RCC 7860 (cell line): ENCODE measurements at regions not wholly inside any gene's neighbourhood (a gene's known extent, or its start where the extent isn't known, plus 50 kb on each side); places are given as distances from the start of the nearest gene placed in this dataset.

Experiments used
- DNase-seq: peaks from one replicate; pipeline ENCODE4 v3.0.0-alpha.2; 2015; ENCODE audit warnings: low spot score
- FAIRE-seq: peaks from 2 replicates; lab custom pipeline; 2012; peaks lifted over from hg19 to GRCh38; lab: Jason Lieb, UNC

DNA sequence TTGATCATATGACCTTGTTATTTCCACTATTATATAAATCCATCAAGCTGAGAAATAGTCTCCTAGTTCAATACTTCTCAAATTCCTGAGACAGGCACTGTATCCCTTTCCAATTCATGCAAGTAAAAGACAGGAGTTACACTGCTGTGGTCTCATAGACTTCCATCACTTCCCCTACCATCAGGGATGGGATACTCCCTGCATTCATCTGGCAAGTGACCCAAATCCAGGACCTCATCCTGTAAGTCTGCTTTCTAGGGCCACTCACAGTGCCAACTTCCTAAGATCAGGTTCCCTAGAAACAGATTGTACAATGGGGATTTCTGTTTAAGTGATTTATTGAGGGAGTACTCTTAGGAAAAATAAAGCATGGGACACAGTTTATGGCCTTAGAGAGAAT is 424.0 kb upstream of the CDH7 start:
- FAIRE-seq: no peak

DNA sequence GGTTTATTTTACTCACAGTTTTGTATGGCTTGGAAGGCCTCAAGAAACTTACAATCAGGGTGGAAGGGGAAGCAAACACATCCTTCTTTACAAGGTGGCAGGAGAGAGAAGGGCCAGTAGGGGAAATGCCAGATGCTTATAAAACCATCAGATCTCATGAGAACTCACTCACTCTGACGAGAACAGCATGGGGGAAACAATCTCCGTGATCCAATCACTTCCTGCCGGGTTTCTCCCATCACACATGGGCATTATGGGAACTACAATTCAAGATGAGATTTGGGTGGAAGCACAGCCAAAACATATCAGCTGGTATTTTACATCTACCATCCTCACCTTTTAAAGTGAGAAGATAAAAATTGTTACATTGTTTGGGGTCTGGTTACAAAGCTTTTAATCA is 427.9 kb upstream of the CDH7 start:
- no peak for FAIRE-seq

More for the DNA sequence above, 424.0 kb upstream of the CDH7 start:
- DNase-seq: no peak

DNA sequence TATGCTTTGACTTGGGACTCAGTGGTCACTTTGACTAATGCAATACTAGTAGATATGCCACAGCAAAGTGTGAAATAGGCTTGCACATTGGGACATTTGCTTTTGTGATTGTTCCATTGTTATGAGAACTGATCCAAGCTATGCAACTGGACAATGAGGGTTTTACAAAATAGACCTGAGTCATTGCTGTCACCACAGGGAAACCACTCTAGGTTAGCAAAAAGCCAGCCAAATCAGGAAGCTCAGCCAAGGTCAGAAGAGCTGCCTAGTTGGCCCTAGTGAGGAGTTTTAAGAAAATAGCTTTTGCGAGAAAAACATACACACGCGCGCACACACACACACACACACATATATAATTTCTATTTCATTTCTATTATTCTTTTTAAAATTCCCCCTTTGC is 452.4 kb upstream of the CDH7 start:
- DNase-seq (no peak), FAIRE-seq (no peak)

More for the DNA sequence above, 427.9 kb upstream of the CDH7 start:
- no peak for DNase-seq

DNA sequence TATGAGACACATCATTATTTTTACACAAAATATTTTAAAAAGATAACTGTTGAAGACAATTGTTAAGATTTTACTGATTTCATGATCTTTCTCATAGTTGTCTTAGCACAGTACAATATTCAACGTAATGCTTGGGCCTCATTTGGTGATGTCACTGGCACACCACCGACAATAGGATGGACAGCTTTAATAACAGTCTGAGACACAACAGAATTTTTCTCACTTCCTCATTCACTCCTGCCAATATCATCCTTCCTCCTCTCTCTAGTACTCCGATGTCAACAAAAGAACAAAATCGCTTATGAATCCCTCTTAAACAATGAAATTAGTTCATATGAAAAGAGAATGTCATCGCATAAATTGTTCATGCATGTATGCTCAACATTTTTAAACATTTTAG is 461.9 kb upstream of the CDH7 start:
- FAIRE-seq: no peak
- no peak for DNase-seq

DNA sequence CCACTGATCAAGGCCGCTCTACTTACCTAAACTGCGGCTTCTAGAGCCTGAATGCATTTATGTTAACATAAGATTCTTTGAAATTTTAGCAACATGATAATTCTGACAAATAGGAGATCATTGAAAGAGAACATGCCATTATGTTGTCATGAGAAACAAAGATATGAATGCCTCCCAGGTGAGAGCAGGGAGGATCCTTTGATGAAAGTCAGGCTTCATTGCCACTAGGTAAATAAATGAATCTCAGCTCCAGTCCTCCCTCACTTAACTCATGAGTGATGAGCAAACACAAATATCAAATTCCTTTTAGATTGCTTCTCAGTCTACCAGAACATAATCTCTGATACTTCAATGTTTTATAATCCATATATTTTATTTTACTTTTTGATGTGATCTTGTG is 463.2 kb upstream of the CDH7 start:
- FAIRE-seq (no peak), DNase-seq (no peak)

DNA sequence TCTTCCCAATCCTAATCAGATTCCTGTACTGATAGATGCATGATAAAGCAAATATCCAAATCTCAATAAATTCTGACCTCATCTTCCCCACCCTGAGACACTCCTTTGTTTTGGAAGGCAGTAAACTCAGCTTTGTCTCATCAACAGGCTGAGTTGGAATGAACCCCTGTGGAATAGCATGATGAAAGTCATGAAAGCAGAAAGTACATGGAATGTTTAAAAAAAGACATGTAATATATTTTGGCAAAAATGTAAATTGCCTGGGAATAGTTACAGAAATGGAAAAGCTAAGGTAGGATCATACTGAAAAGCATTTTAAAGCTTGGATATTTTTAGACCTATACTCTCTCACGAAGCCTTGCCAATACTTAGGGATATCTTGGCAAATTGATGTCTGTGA is 468.7 kb upstream of the CDH7 start:
- FAIRE-seq: no peak
- DNase-seq: no peak

DNA sequence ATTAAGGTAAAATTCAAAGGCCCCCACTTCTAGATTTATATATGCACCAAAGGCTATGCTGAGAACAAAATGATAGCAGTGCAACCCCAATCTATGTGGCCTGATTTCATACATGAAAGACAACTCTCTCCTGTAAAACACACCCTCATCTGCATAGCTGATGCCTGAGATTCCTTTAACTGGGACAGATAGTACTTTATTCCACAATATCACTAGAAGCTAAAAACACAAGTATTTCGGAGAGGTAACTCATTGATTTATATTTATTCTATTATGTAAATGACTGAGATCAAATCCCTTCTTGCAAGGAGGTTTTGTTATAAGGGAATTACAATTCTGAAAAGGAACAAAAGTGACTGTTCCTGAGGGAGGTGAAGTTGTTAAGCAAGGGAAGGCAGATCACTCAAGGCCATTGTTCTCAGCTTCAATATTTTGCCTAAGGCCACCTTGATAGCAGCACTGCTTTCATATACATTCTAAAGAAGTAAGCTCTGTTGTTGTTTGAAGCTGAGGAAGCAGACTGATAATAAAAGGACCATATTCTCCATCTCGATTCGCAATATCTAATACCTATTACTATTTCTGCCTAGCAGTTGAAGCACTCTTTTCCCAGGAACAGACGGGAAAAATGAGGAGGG is 471.0 kb upstream of the CDH7 start:
- no peak for FAIRE-seq
- DNase-seq: no peak

DNA sequence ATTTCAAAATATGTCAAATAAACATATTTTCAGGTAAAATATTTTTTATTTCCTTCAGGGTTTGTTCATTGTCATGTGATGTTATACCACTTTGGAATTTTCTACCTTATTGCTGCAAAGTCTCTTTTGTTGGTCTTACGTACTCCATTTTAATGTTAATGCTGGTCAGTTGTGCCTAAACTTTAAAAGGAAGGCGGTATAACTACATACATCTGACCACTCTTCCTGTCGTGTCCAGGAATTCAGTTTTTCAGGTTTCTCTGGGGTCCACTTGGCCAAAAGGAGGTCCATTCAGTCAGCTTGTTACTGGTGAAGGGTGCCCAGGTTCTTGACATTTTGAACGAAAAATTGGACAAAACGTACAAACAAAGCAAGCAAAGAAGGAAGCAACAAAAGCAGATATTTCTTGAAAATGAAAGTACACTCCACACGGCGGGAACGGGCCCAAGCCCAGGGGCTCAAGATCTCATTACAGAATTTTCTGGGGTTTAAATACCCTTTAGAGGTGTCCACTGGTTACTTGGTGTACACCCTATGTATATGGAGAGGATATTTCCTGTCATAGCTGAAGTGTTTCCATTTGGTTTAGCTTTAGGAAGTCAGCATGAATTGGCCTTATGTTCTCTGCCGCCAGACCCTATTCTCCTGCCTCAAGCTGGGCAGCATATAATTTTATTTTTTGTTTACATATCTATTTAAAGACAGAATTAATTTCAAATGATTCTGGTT is 471.7 kb upstream of the CDH7 start:
- FAIRE-seq (no peak), DNase-seq (no peak)

DNA sequence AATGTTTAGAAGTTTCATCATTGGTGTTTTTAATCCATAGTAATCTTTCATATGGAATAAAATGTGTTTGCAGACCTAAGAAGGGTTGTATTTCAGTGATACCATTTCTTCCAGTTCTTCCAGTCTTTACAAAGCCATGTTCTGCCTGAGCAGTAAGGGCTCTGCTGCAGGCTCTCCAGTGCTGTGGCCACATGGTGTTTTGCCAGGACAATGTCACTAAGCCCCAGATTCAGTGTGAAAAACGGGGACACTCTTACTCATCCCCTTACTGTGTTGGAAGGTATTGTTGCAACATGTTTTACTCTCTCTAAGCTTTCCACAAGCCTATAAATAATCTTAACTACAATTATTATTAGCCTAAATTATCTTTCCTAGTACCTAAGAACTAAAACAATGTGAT is 481.4 kb upstream of the CDH7 start:
- FAIRE-seq (no peak), DNase-seq (no peak)

DNA sequence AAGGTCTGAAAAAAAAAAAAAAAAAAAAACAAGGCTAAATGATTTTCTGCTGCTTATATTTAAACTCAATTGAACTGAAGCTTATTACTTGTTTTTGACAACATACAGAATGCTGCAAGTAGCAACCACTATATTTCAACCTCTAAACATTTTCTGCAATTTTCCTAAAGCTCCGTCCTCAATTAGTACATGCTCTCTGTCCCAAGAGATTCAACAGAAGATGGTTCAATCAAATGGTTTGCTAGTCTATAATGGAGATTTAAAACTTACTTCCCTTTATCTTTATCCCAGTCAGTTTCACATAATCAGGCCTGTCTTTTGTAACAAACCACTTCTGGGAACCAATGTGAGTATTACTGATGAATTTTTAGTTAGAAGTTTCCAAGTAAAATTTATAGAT is 485.1 kb upstream of the CDH7 start:
- DNase-seq (no peak), FAIRE-seq (no peak)

DNA sequence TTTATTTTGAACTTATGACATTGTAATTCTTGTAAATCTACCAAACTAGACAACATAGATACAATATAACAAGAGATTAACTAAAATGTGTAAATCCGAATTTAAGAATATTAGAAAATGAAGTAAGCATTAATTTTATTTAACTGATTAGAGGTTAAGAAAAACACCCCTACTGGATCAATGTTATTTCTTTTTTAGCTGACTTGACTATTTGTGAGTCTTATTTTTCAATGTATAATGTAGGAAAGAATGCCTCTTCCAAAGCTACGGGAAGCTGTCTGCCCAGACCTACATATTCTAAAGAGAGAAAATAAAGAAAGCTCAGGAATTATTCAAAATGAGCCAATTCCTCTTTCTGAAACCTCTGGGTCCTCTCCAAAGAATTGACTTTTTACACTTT is 490.8 kb upstream of the CDH7 start:
- no peak for FAIRE-seq
- DNase-seq: no peak

DNA sequence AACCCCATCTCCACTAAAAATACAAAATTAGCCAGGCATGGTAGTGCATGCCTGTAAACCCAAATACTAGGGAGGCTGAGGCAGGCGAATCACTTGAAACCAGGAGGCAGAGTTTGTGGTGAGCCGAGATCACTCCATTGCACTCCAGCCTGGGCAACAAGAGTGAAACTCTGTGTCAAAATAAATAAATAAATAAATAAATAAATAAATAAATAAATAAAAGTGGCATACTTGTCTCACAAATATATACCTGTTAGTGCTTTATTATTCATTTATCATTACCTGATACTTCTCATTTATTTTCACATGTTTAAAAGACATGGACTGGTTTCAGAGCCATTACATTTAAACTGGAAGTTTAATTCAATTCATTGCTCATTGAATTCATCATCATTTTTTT is 491.4 kb upstream of the CDH7 start:
- DNase-seq: no peak
- FAIRE-seq: no peak

DNA sequence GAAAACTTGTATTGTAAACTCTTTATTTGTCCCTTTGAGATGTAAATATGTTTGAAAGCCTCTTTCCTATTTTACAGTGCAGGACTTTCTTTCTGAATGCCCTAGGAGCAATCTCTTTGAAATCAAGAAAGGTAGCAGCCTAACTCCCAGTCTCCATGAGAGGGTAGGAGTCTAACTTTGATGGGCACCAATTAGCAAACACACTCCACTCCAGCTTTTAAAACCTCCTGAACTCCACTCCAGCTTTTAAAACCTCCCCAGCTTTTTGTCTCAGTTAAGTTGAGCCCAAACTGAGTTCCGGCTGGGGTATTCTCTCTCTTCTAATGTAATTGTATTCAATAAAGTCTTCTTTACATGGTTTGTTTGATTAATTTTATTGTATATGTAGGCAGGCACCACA is 493.7 kb upstream of the CDH7 start:
- DNase-seq (no peak), FAIRE-seq (no peak)

DNA sequence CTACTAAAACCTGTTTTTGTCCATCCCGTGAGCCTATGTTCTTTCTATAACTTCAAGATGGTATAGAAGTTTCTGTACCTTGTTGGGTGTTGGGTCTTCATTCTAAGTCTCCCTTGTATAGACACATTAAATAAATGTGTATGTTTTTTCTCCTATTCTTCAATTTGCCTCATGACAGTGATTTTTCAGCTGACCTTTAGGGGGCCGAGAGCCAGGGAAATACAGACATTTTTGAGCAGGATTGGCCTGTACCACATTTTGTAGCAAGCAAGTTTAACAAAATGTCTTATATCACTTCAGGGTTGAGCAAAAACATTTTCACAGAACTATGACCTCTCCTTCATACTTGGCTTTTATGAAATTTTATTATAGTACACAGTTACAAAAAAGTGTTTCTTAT is 495.4 kb upstream of the CDH7 start:
- FAIRE-seq: no peak
- DNase-seq: no peak

DNA sequence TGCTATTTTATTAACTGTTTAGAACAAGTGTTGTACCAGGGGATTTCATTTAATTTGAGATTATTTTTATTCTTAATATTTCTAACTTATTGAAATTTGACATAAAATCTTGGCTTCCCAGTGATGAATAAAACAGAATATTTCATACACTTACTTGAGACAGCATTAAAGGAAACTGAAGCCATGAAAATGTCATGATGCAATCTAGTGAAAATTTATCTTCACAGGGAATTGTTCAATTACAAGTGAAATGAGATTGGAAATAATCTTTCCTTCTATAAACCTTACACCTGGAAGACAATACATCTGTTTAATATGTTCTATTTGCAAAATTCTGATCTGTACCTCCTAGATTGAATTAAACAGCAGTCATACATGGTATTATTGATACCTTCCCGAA is 511.0 kb upstream of the CDH7 start:
- FAIRE-seq (no peak), DNase-seq (no peak)

DNA sequence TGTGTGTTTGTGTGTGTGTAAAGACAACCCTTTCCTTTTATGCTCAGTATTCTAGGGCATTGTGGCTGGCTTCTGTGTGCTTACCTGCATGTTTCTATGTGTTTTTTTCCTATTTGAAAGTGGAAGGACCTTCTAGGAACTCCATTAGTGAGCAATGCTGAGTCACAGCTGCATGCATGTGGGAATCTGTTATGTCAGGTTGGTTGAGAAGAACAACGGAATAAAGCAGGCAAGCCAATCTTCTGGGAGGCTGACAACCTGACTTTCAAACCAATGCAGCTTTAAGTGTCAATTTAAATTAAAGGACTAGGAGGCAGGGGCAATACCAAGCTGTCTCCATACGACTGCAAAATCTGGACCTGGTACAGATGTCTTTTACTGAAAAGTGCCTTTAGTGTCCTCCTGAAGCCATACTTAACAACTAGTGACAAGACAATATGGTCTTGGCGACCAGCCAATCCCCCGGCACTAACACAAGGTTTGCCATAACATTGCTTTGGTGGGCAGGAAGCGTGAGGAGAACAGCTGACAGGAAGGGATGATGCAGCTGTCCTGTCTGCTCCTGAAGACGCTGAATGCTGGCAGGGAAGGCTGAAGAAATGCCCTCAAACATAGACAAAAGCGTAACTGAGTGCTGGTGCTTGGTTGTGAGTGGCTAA is 514.7 kb upstream of the CDH7 start:
- FAIRE-seq: no peak
- DNase-seq: no peak

DNA sequence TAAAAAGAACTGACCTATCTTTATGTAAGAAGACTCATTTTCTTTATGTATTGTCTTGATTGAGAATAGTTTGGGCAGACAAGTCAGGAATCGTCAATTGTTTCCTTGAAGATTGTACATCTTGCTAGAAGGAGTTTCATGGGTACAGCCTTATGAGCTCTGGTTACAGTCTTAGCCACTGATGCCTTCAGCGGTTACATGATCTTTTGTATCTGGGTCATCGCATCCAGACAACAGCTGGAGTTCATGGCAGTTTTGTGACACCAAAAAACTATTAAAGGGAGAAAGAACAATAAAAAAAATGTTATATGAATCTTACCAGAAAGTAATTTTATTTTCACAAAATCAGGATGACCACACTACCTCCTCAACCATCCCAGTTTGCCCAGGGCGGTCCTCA is 520.5 kb upstream of the CDH7 start:
- FAIRE-seq: no peak

DNA sequence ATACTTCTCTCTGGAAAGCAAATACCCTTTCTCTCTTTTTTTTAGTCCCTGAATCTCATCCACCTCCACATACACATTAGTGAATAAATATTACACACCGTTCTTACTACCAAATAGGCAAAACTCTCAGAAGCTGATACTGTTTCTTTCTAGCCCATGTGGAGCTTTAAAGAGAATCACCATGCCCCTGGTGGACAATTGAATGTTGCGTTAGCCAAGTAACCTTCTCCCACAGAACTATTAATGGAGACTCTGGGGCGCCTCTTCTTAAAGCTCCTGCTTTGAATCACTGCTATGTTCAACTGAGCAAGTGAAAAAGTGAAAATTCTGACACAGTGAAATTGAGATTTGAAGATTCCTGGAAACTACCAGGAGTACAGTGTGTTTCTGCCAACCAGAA is 522.8 kb upstream of the CDH7 start:
- DNase-seq: no peak
- no peak for FAIRE-seq

More for the DNA sequence above, 520.5 kb upstream of the CDH7 start:
- DNase-seq: no peak

DNA sequence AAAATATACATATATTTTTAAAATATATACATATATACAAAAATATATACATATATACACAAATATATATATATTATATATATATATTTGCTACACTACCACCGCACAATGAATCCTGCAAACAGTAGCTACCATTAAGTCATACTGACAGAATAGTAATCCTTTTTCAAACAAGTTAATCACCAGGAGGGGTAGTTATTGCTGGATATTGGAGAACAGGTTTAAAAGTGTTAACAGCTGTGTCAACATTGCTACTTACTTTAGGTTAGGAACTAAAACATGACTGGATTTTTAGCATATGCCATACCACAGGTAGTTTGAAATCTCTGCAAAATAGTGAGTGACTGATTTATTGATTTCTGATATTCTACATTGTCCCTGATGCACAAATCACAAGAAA is 529.1 kb upstream of the CDH7 start:
- no peak for DNase-seq
- no peak for FAIRE-seq

DNA sequence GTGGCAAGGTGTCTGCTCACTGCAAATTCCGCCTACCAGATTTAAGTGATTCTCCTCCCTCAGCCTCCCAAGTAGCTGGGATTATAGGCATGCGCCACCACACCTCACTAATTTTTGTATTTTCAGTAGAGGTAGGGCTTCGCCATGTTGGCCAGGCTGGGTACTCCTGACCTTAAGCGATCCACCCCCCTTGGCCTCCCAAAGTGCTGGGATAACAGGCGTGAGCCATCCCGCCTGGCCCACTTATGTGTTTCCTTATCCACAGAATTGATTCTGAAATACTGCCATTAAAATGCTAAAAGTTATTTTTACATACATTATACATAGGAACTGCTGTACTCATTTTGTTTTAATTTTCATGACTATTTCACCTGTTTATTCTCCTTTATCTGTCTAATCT is 529.7 kb upstream of the CDH7 start:
- DNase-seq (no peak), FAIRE-seq (no peak)

DNA sequence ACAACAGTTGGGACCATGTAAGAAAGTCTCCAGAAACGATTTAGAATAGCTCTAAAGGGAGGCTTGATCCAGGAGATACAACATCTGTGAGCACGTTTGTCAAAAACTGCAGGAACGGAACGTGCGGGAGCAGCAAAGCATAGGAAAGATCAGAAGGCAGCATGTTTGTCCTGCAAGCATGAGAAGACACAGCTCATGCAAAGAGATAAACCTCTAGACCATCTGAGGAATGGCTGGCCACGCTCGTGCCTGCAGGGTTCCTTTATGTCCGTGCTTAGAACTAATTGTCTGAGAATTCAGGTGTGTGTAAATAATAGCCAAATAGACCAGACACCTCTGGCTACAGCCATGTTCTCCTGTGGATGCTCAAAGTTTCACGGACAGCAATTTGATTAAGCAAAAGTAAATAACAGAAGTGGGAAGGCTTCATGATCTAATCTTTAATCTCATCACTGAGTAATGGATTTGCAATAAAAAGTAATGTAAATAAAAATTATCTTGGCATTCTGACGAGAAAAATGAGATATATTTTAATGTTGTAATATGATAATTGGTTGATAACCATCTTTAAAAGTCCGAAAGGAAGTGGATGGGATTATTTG is 534.8 kb upstream of the CDH7 start:
- FAIRE-seq: no peak
- no peak for DNase-seq

DNA sequence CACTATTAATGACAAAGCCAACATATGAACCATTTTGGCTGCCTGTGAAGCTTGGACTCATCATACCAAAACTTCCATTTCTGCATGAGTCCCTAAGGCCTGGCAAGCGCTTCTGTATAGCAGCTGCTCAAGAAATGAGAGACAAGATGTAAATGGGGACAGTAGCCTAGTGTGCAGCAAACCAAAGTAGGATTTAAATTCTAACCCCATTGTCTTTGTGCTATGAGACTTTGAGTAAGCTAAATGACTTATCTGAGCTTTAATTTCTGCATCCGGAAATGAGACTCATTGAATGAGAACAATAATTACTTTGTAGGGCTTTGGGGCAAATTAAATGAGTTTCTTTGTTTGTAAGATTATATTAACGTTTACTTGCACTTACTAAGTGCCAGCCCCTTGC is 536.4 kb upstream of the CDH7 start:
- no peak for FAIRE-seq
- no peak for DNase-seq
